Smooth muscle cell (in vitro differentiated cells): ENCODE measurements at regions not wholly inside any gene's neighbourhood (a gene's known extent, or its start where the extent isn't known, plus 50 kb on each side); places are given as distances from the start of the nearest gene placed in this dataset.
A peak's percentile ranks its signal among the peaks of the same experiment; 100 is the strongest.

Experiments used
- DNase-seq: peaks from one replicate; lab custom pipeline; 2025; ENCODE audit not compliant: unreplicated experiment; lab: John Stamatoyannopoulos, UW
- H2AFZ ChIP-seq: fragments of 200-600 bp; sonication (generic); 2 replicates; pipeline ENCODE4 v1.6.0; 2016; ENCODE audit warnings: antibody characterized with exemption, low read depth, mild to moderate bottlenecking
- H3F3A ChIP-seq: fragments of 200-600 bp; sonication (generic); 2 replicates; pipeline ENCODE4 v1.6.0; 2017; ENCODE audit warnings: antibody characterized with exemption, low read depth
- H3K27ac ChIP-seq: fragments of 200-600 bp; sonication (generic); 2 replicates; pipeline ENCODE4 v1.5.1; 2016; ENCODE audit warnings: low read depth, mild to moderate bottlenecking
- H3K27me3 ChIP-seq: fragments of 200-600 bp; sonication (generic); 2 replicates; pipeline ENCODE4 v1.6.1; 2016; ENCODE audit warnings: low read depth, mild to moderate bottlenecking
- H3K36me3 ChIP-seq: fragments of 200-600 bp; sonication (generic); 2 replicates; pipeline ENCODE4 v1.5.1; 2016; ENCODE audit warnings: low read depth
- H3K4me1 ChIP-seq: fragments of 200-600 bp; sonication (generic); 2 replicates; pipeline ENCODE4 v1.5.1; 2016; ENCODE audit warnings: low read depth
- H3K4me2 ChIP-seq: fragments of 200-600 bp; sonication (generic); 2 replicates; pipeline ENCODE4 v1.6.0; 2016; ENCODE audit warnings: mild to moderate bottlenecking
- H3K4me3 ChIP-seq: fragments of 200-600 bp; sonication (generic); 2 replicates; pipeline ENCODE4 v1.5.1; 2016; ENCODE audit warnings: mild to moderate bottlenecking
- H3K79me2 ChIP-seq: fragments of 200-600 bp; sonication (generic); 2 replicates; pipeline ENCODE4 v1.6.0; 2016; ENCODE audit warnings: low read depth, mild to moderate bottlenecking
- H3K9ac ChIP-seq: fragments of 200-600 bp; sonication (generic); 2 replicates; pipeline ENCODE4 v1.6.0; 2016; ENCODE audit warnings: low read depth
- H3K9me3 ChIP-seq: fragments of 200-600 bp; sonication (generic); replicated peaks from 2 replicates; pipeline ENCODE4 v1.5.1; 2016; ENCODE audit warnings: low read depth
- H4K20me1 ChIP-seq: fragments of 200-600 bp; sonication (generic); 2 replicates; pipeline ENCODE4 v1.6.0; 2016; ENCODE audit warnings: low read depth
- CTCF ChIP-seq: fragments of 200-600 bp; sonication (generic); IDR thresholded peaks from 2 replicates; pipeline ENCODE4 v1.5.1; 2017; ENCODE audit warnings: borderline replicate concordance, mild to moderate bottlenecking, antibody characterized with exemption; ENCODE audit not compliant: insufficient read depth, poor library complexity, severe bottlenecking
- WGBS: methylation state at CpG from one replicate; pipeline ENCODE4 v1.1.7; 2016; ENCODE audit warnings: low lambda C conversion rate; 5-methylcytosine and 5-hydroxymethylcytosine counted together

DNA sequence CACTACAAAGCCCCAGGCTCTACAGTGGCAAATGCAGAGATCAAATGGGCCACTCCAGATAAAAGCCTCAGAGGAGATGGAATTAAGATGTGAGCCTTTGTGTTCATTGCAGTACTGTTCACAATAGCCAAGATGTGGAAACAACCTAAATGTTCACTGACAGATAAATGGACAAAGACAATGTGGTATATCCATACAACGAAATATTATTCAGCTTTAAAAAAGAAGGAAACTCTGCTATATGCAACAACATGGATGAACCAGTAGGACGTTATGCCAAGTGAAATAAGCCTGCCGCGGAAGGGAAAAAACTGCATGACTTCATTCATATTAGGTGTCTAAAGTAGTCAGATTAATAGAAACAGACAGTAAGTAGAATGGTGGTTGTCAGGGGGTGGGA is 170.5 kb upstream of the TBX20 start:
- Histone ChIP-seq H2AFZ (no peak overlapping the region), H3K9ac (no peak overlapping the region)
- 82% methylated on average over 4 of the region's 4 CpGs for WGBS

GRCh38 chr7:35422715-35423114 is 168.8 kb upstream of the TBX20 start:
- Histone ChIP-seq H3K27ac (no peak overlapping the region), H4K20me1 (no peaks in the 10 kb centered on the region), H3K9me3 (no peaks in the 10 kb centered on the region), H3K4me1 (no peaks in the 10 kb centered on the region), H3F3A (no peaks in the 10 kb centered on the region), H2AFZ (no peak overlapping the region), H3K36me3 (no peaks in the 10 kb centered on the region), H3K27me3 (no peaks in the 10 kb centered on the region), H3K9ac (no peak overlapping the region), H3K79me2 (no peaks in the 10 kb centered on the region), H3K4me3 (no peak overlapping the region), H3K4me2 (no peak overlapping the region)
- DNase-seq = no peak
- WGBS = 100% methylated on average over 2 of the region's 2 CpGs
- TF ChIP-seq CTCF = no peak

More for the DNA sequence above, 170.5 kb upstream of the TBX20 start:
- Histone ChIP-seq H3K4me1 (no peaks in the 10 kb centered on the region), H3K4me2 (no peak overlapping the region), H3K79me2 (no peaks in the 10 kb centered on the region), H4K20me1 (no peaks in the 10 kb centered on the region), H3K36me3 (no peaks in the 10 kb centered on the region), H3K4me3 (no peak overlapping the region), H3F3A (no peaks in the 10 kb centered on the region), H3K27ac (no peak overlapping the region), H3K27me3 (no peaks in the 10 kb centered on the region), H3K9me3 (no peaks in the 10 kb centered on the region)
- no peak for TF ChIP-seq CTCF
- no peak for DNase-seq

DNA sequence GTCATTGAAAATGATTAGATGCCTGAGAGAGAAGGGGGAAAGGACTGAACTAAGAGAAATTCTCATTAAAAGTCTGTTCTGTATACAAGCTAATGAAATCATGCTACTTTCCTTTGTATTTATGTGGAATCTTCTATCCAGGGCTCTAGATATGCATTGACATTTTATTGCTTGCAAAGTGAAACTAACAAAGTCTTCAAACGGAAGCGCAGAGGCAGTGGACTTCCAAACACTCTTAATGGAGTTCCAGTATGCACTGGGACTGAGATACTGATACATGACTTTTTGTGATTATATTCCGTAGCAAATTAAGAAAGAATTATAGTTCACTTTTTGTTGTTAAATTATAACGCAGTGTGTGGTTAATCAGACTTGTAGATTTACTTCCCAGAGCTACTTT is 166.8 kb upstream of the TBX20 start:
- H2AFZ ChIP-seq = peak overlapping the region; percentile 83
- no peaks in the 10 kb centered on the region for H3K79me2 ChIP-seq
- no peaks in the 10 kb centered on the region for H4K20me1 ChIP-seq
- no peaks in the 10 kb centered on the region for H3K4me1 ChIP-seq
- H3K27ac ChIP-seq = no peak overlapping the region
- WGBS = 32% methylated on average over 4 of the region's 4 CpGs
- H3K4me2 ChIP-seq = peak overlapping the region; percentile 79
- H3K9me3 ChIP-seq = no peaks in the 10 kb centered on the region
- no peaks in the 10 kb centered on the region for H3K27me3 ChIP-seq
- H3K9ac ChIP-seq = peak overlapping the region; percentile 42
- TF ChIP-seq CTCF = no peak
- no peak for DNase-seq
- peak overlapping the region; percentile 33 for H3K4me3 ChIP-seq
- no peaks in the 10 kb centered on the region for H3K36me3 ChIP-seq
- H3F3A ChIP-seq = no peaks in the 10 kb centered on the region

DNA sequence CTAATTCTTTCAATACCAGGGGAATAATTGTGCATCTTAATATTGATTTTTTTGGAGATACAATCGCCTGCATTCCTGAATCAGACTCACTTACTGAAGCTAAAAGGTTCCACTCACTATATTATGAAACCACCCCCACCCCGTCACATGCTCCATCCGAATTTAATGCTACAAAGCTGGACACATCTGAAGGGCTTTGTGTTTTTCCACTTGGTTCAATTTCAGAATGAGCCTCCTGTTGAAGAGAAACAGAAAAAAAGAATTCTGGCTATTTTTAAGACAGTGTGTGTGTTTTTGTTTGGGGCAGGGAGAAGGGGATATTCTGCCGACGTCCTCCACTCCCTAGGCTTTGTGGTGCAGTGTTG is 165.5 kb upstream of the TBX20 start:
- no peaks in the 10 kb centered on the region for H3F3A ChIP-seq

More for the DNA sequence above, 165.5 kb upstream of the TBX20 start:
- no peak for TF ChIP-seq CTCF
- no peak overlapping the region for H3K27ac ChIP-seq
- H4K20me1 ChIP-seq = no peaks in the 10 kb centered on the region
- H3K36me3 ChIP-seq = no peaks in the 10 kb centered on the region
- 62% methylated on average over 5 of the region's 5 CpGs for WGBS
- H3K4me3 ChIP-seq = no peak overlapping the region
- H3K9me3 ChIP-seq = no peaks in the 10 kb centered on the region
- H3K27me3 ChIP-seq = no peaks in the 10 kb centered on the region
- H3K79me2 ChIP-seq = no peaks in the 10 kb centered on the region
- no peak for DNase-seq
- H3K4me2 ChIP-seq = no peak overlapping the region
- peak overlapping the region; percentile 62 for H2AFZ ChIP-seq
- no peak overlapping the region for H3K9ac ChIP-seq
- no peaks in the 10 kb centered on the region for H3K4me1 ChIP-seq
